Osteocyte (in vitro differentiated cells): ENCODE measurements at regions not wholly inside any gene's neighbourhood (a gene's known extent, or its start where the extent isn't known, plus 50 kb on each side); places are given as distances from the start of the nearest gene placed in this dataset.

Source experiments
- DNase-seq: peaks from one replicate; pipeline ENCODE4 v3.0.0; 2021; ENCODE audit warnings: mixed read lengths; ENCODE audit not compliant: unreplicated experiment; ENCODE audit errors: extremely low spot score
- H3K27ac Mint-ChIP-seq: one replicate; pipeline ENCODE4 v1.8.0; 2021; ENCODE audit warnings: mild to moderate bottlenecking, mixed read lengths; ENCODE audit not compliant: unreplicated experiment
- H3K27me3 Mint-ChIP-seq: one replicate; pipeline ENCODE4 v1.8.0; 2021; ENCODE audit warnings: mixed read lengths; ENCODE audit not compliant: unreplicated experiment
- H3K36me3 Mint-ChIP-seq: one replicate; pipeline ENCODE4 v1.8.0; 2021; ENCODE audit warnings: mixed read lengths; ENCODE audit not compliant: unreplicated experiment
- H3K4me1 Mint-ChIP-seq: one replicate; pipeline ENCODE4 v1.8.0; 2021; ENCODE audit warnings: mixed read lengths; ENCODE audit not compliant: unreplicated experiment
- H3K4me3 Mint-ChIP-seq: one replicate; pipeline ENCODE4 v1.8.0; 2021; ENCODE audit warnings: mild to moderate bottlenecking, moderate library complexity, mixed read lengths; ENCODE audit not compliant: unreplicated experiment
- H3K9me3 Mint-ChIP-seq: one replicate; pipeline ENCODE4 v1.8.0; 2021; ENCODE audit warnings: mixed read lengths; ENCODE audit not compliant: unreplicated experiment
- TF ChIP-seq, protein P1 (sequence below): fragments of 200-600 bp; sonication (generic); IDR thresholded peaks from 2 replicates; pipeline ENCODE4 v1.5.0; 2021; ENCODE audit warnings: antibody characterized with exemption, mild to moderate bottlenecking, moderate library complexity

DNA sequence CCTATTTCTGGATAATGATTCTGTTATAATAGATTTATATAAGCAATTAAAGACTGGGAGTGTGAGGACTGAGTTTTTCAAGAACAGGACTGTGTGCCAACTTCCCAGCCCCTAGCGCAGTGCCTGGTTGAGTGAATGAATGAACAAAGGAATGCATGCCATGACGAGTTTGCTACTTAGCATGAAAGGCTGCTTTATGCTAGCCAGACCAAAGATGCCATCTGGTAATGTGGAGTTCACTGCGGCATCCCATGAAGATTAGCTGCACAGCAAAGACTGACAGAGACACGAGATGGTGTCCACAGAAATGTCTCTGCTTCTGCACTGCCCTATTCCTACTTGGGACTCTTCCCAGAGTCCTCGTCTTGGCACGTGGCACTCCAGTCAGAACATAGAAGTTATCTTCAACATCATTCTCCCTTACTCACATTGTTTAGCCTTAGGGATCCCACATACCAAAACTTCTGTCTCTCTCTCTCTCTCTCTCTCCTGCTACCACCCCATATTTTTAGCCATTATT lies 283.9 kb upstream of the CTNNB1 start:
- Mint-ChIP-seq H3K27ac (no peak overlapping the region), H3K9me3 (peaks cover 7% of the 10 kb centered on the region), H3K4me1 (no peaks in the 10 kb centered on the region), H3K36me3 (no peaks in the 10 kb centered on the region), H3K27me3 (no peaks in the 10 kb centered on the region), H3K4me3 (no peak overlapping the region)
- no peak for DNase-seq
- TF ChIP-seq, protein P1, sequence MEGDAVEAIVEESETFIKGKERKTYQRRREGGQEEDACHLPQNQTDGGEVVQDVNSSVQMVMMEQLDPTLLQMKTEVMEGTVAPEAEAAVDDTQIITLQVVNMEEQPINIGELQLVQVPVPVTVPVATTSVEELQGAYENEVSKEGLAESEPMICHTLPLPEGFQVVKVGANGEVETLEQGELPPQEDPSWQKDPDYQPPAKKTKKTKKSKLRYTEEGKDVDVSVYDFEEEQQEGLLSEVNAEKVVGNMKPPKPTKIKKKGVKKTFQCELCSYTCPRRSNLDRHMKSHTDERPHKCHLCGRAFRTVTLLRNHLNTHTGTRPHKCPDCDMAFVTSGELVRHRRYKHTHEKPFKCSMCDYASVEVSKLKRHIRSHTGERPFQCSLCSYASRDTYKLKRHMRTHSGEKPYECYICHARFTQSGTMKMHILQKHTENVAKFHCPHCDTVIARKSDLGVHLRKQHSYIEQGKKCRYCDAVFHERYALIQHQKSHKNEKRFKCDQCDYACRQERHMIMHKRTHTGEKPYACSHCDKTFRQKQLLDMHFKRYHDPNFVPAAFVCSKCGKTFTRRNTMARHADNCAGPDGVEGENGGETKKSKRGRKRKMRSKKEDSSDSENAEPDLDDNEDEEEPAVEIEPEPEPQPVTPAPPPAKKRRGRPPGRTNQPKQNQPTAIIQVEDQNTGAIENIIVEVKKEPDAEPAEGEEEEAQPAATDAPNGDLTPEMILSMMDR: no peak

DNA sequence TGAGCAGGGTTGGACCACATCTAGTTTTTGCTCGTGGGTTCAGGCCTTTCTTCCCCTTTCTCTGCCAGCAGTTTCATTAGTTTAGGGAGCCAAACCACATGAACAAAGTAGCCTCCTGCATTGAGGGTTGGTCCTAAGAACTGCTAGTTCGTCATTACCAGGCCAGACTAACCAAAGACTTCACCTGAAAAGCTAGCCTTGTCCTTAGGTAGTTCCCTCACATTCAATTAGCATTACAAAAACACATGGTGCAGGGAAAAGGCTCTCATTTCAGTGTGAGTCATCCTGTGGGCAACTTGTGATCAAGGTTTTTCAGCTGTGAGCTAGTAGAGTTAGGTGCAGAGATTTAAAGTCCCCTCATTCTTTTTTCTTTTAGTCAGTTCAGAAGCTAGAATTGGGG lies 279.3 kb upstream of the CTNNB1 start:
- DNase-seq: no peak
- Mint-ChIP-seq H3K27me3 (no peaks in the 10 kb centered on the region), H3K36me3 (no peaks in the 10 kb centered on the region)

DNA sequence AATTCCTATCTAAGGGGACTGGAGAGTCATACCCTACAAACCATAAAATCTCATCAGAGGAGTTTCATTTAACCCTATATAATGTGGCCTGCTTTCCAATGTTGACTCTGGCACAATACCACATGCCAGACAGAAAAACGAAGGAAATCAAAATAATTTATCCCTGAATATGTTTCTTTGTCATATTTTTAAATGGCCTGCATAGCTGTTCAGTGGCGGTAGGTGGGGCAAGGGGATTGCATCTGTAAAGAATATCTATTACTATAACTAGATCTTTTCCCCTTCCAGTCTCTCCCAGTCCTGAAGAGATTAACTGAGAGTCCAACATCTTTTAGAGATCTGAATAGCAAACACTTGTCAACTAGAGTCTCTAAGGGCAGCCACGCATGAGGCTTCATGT lies 278.1 kb upstream of the CTNNB1 start:
- Mint-ChIP-seq H3K27ac (no peak overlapping the region), H3K36me3 (no peaks in the 10 kb centered on the region), H3K4me1 (no peaks in the 10 kb centered on the region), H3K4me3 (no peak overlapping the region), H3K27me3 (peaks cover 3% of the 10 kb centered on the region), H3K9me3 (peaks cover 5% of the 10 kb centered on the region)
- no peak for DNase-seq
- TF ChIP-seq, protein P1: no peak

More for the DNA sequence above, 279.3 kb upstream of the CTNNB1 start:
- TF ChIP-seq, protein P1: no peak
- Mint-ChIP-seq H3K9me3 (peaks cover 11% of the 10 kb centered on the region), H3K4me1 (no peaks in the 10 kb centered on the region), H3K4me3 (no peak overlapping the region), H3K27ac (no peak overlapping the region)

DNA sequence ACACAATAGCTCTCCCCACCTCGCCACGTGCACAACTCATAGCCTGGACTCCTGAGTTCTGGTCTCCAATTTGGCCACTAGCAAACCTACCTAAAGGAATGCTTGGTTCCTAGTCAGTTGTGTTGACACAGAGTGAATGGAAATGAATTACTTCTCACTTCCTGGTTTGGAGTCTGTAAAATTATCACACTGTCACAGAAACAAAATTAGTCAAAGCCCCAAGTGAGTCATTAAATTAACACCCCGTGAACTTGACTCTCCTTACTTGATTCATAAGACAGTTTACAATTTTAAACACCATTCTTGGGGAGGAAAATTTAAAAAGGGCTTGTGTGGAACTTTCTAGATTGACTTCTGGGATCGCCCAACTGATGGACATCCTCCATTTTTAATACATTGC lies 276.2 kb upstream of the CTNNB1 start:
- Mint-ChIP-seq H3K4me1 (no peaks in the 10 kb centered on the region), H3K9me3 (peaks cover 5% of the 10 kb centered on the region), H3K27me3 (peaks cover 7% of the 10 kb centered on the region), H3K4me3 (no peak overlapping the region), H3K27ac (no peak overlapping the region), H3K36me3 (no peaks in the 10 kb centered on the region)
- DNase-seq: no peak
- TF ChIP-seq, protein P1: no peak

DNA sequence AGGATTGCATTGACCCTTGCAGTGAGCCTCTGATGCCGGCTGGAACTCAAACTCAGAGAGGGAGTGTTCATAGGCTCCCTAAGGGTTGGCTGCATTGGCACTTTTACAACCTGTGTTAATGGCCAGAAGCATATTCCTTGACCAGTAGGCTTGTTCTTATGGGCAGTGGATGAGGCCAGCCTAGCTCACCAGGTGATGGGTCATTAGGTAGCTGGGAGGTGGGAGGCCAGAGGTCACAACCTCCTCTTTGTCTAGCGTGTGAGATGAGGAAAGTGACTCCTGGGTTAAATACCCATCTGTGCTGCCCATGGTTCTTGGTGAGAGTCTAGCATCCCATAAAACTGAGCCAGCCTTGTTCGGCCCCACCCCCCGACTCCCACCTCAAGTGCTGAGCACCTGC lies 275.7 kb upstream of the CTNNB1 start:
- Mint-ChIP-seq H3K36me3 (no peaks in the 10 kb centered on the region), H3K4me3 (no peak overlapping the region), H3K4me1 (no peaks in the 10 kb centered on the region), H3K27me3 (peaks cover 7% of the 10 kb centered on the region), H3K27ac (no peak overlapping the region), H3K9me3 (peaks cover 5% of the 10 kb centered on the region)
- DNase-seq: no peak
- TF ChIP-seq, protein P1: no peak
